Esophagus squamous epithelium (tissue), 5 donors: ENCODE measurements at regions not wholly inside any gene's neighbourhood (a gene's known extent, or its start where the extent isn't known, plus 50 kb on each side); places are given as distances from the start of the nearest gene placed in this dataset.

ENCODE experiments used
- DNase-seq: peaks from one replicate; lab custom pipeline; 2025; lab: John Stamatoyannopoulos, UW
- H3K27ac ChIP-seq, 4 donors: fragments of 200-600 bp; sonication (generic); one replicate each; pipeline ENCODE4 v1.5.1; 2016 to 2019; ENCODE audit warnings: mild to moderate bottlenecking in 1 of 4
- H3K27me3 ChIP-seq, 4 donors: fragments of 200-600 bp; sonication (generic); 1 replicate in 3 of 4; 2 replicates in 1 of 4; pipeline versions ENCODE4 v1.5.1 to v1.6.0; 2017 to 2021; ENCODE audit warnings: antibody characterized with exemption in 1 of 4
- H3K36me3 ChIP-seq, 3 donors: fragments of 200-600 bp; sonication (generic); one replicate each; pipeline ENCODE4 v1.5.1; 2016 to 2019
- H3K4me1 ChIP-seq, 3 donors: fragments of 200-600 bp; sonication (generic); one replicate each; pipeline ENCODE4 v1.5.1; 2017 to 2019
- H3K4me3 ChIP-seq, 4 donors: fragments of 200-600 bp; sonication (generic); 1 replicate in 3 of 4; 2 replicates in 1 of 4; pipeline ENCODE4 v1.5.1; 2016 to 2019; ENCODE audit warnings: mild to moderate bottlenecking in 2 of 4, moderate library complexity in 1 of 4
- H3K9me3 ChIP-seq, 3 donors: fragments of 200-600 bp; sonication (generic); one replicate each; pipeline ENCODE4 v1.5.1; 2016 to 2019
- POLR2A ChIP-seq, 4 donors: fragments of 450-650 bp; IDR thresholded peaks; one replicate each; pipeline ENCODE4 v1.6.1; 2017; ENCODE audit warnings: antibody characterized with exemption in 4 of 4, mild to moderate bottlenecking in 4 of 4, moderate library complexity in 3 of 4
- WGBS, 2 donors: methylation state at CpG; one replicate each; pipeline ENCODE4 v1.1.5; 2018; 5-methylcytosine and 5-hydroxymethylcytosine counted together
- intact Hi-C: fragments of 100-400 bp; cut with DNase I; formaldehyde crosslinking; loops from one replicate; pipeline ENCODE4 v1.15.0; 2022
- TF ChIP-seq, protein P1 (sequence below), 6 experiments: fragments of 450-650 bp in 4 of 6; fragments of 200-600 bp in 2 of 6; sonication (generic) in 2 of 6; IDR thresholded peaks; one replicate each; pipeline ENCODE4 v1.5.1; 2016 to 2019; ENCODE audit warnings: antibody characterized with exemption in 6 of 6, mild to moderate bottlenecking in 4 of 6, moderate library complexity in 4 of 6
- donor health status: DM: yes; HTN: yes; CAD: no.

DNA sequence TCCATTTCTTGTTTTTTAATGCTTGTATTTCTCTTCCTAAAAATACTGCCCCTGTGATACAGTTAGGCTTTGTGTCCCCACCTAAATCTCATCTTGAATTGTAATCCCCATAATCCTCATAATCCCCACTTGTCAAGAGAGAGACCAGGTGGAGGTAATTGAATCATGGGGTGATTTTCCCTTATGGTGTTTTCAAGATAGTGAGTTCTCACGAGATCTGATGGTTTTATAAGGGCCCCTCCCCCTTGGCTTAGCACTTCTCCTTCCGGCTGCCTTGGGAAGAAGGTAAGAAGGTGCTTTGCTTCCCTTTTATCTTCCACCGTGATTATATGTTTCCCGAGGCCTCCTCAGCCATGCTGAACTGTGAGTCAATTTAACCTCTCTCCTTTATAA lies 227.4 kb downstream of the MAN2A1 start:
- intact Hi-C loops = no loop called here
- Histone ChIP-seq H3K9me3 (no peaks in the 10 kb centered on the region), H3K27ac (no peak overlapping the region), H3K4me1 (no peaks in the 10 kb centered on the region), H3K4me3 (no peak overlapping the region), H3K27me3 (no peaks in the 10 kb centered on the region), H3K36me3 (no peaks in the 10 kb centered on the region)
- no peak for TF ChIP-seq POLR2A (IDR thresholded peaks at IDR 0.05)
- TF ChIP-seq, protein P1, sequence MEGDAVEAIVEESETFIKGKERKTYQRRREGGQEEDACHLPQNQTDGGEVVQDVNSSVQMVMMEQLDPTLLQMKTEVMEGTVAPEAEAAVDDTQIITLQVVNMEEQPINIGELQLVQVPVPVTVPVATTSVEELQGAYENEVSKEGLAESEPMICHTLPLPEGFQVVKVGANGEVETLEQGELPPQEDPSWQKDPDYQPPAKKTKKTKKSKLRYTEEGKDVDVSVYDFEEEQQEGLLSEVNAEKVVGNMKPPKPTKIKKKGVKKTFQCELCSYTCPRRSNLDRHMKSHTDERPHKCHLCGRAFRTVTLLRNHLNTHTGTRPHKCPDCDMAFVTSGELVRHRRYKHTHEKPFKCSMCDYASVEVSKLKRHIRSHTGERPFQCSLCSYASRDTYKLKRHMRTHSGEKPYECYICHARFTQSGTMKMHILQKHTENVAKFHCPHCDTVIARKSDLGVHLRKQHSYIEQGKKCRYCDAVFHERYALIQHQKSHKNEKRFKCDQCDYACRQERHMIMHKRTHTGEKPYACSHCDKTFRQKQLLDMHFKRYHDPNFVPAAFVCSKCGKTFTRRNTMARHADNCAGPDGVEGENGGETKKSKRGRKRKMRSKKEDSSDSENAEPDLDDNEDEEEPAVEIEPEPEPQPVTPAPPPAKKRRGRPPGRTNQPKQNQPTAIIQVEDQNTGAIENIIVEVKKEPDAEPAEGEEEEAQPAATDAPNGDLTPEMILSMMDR (IDR thresholded peaks at IDR 0.05) = no peak
- WGBS, 2 donors = 67 to 69% methylated on average over 4 of the region's 4 CpGs
- no peak for DNase-seq

DNA sequence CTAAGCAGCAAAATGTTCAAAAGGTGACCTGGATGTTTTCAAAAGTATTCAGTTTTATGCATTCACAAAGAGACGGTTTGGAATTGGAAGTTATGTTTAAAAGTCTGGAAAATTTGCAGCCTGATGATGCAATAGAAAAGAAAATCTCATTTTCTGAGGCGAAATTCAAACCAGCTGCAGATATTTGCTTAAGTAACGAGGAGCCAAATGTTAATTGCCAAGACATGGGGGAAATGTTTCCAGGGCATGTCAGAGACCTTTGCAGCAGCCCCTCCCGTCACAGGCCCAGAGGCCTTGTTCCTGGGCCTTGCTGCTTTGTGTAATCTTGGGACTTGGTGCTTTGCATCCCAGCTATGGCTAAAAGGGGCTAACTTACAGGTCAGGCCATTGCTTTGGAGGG lies 228.2 kb downstream of the MAN2A1 start:
- intact Hi-C loops = no loop called here
- Histone ChIP-seq H3K27ac (no peak overlapping the region), H3K36me3 (no peaks in the 10 kb centered on the region), H3K4me3 (no peak overlapping the region), H3K27me3 (no peaks in the 10 kb centered on the region), H3K9me3 (no peaks in the 10 kb centered on the region), H3K4me1 (no peaks in the 10 kb centered on the region)
- no peak for DNase-seq
- whole genome bisulfite sequencing, 2 donors = 80 to 86% methylated on average over 4 of the region's 4 CpGs
- TF ChIP-seq, protein P1 (IDR thresholded peaks at IDR 0.05) = no peak
- TF ChIP-seq POLR2A (IDR thresholded peaks at IDR 0.05) = no peak

DNA sequence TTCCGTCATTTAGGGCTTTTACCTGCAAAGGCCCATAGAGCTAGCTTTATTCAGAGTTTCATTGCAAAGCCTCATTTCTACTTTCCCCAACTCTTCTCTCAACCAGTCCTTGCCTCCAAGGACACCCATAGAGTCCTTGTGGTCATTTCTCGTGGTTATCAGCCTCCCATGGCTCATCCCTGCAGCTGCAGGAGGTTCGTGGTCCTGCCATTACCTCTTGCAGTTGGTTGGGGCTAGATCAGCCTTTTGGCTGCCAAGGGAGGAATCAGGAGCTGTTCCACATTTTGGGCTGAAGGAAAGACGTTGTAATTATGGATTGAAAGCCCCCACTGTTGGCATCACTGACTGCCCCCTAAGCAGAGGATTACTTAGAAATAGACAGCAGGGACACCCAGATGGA lies 231.0 kb downstream of the MAN2A1 start:
- WGBS, 2 donors = 45 to 61% methylated on average over 4 of the region's 4 CpGs

DNA sequence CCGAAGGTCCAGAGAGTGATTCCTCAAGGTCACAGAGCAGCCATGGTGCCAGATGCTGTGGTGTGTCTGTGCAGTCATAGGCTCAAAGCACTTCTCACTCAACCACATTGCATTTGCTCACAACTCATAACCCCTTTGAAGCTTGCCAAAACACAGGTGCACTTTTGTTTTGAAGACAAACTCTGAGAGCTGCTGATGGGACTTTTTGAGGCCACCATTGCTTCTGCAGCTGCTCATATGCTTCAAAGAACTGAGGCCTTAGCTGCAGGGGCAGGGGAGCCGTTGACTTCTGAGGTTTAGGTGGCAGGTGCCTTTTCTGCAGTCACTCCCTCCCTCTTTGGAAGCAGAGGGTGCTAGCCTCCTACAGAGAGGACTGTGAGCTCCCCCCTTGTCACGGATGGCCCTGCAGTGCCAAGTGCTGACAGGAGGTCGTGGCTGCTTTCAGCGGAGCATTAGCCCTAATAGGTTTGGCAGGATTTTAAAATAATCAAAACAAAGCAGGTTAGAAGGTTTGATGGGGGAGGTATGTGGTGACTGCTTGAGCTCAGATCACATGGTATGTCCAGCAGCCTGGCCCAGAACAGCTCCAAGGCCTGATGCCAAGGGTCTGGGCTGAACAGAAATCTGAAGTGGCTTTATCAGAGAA lies 232.1 kb downstream of the MAN2A1 start:
- H3K27ac ChIP-seq = no peak overlapping the region
- no peak for TF ChIP-seq POLR2A (IDR thresholded peaks at IDR 0.05)
- TF ChIP-seq, protein P1 (IDR thresholded peaks at IDR 0.05) = no peak
- H3K27me3 ChIP-seq = no peaks in the 10 kb centered on the region
- DNase-seq = no peak
- 65 to 85% methylated on average over 1 to 4 of the region's 5 CpGs for WGBS, 2 donors
- intact Hi-C loops = no loop called here
- no peaks in the 10 kb centered on the region for H3K9me3 ChIP-seq
- H3K4me3 ChIP-seq = no peak overlapping the region
- H3K36me3 ChIP-seq = no peaks in the 10 kb centered on the region
- H3K4me1 ChIP-seq = no peaks in the 10 kb centered on the region

More for the DNA sequence above, 231.0 kb downstream of the MAN2A1 start:
- no peaks in the 10 kb centered on the region for H3K4me1 ChIP-seq
- H3K36me3 ChIP-seq = no peaks in the 10 kb centered on the region
- no peak for DNase-seq
- no peak for TF ChIP-seq POLR2A (IDR thresholded peaks at IDR 0.05)
- H3K9me3 ChIP-seq = no peaks in the 10 kb centered on the region
- no peak overlapping the region for H3K27ac ChIP-seq
- no peaks in the 10 kb centered on the region for H3K27me3 ChIP-seq
- intact Hi-C loops = no loop called here
- H3K4me3 ChIP-seq = no peak overlapping the region

DNA sequence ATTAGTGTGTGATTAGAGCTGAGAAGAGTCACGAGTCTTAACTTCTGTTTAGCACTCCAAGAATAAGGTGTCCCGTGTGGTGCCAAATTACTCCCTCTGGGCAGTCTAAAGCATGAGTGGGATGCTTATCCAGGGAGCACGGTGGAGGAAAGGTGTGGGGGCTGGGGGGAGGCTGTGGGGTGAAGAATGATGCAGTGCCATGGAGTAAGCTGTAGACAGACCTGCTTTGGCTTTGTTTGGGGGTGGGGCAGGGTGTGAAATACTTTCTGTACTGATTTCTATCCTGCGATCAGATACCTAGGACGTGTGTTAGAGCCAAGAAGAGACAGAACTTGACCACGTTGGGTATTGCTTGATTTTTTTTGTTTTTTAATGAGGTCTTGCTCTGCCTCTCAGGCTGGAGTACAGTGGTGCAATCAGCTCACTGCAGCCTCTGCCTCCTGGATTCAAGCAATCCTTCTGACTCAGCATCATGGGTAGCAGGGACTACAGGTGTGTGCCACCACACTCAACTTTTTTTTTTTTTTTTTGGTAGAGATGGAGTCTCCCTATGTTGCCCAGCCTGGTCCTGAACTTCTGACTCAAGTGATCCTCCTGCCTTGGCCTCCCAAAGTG lies 232.8 kb downstream of the MAN2A1 start:
- 62 to 67% methylated on average over 6 of the region's 6 CpGs for WGBS, 2 donors
- Histone ChIP-seq H3K4me3 (no peak overlapping the region), H3K27ac (no peak overlapping the region), H3K9me3 (no peaks in the 10 kb centered on the region), H3K4me1 (no peaks in the 10 kb centered on the region), H3K36me3 (no peaks in the 10 kb centered on the region), H3K27me3 (no peaks in the 10 kb centered on the region)
- TF ChIP-seq, protein P1 (IDR thresholded peaks at IDR 0.05) = no peak
- TF ChIP-seq POLR2A (IDR thresholded peaks at IDR 0.05) = no peak
- DNase-seq = no peak
- intact Hi-C loops = no loop called here
